ENCODE measurements at regions not wholly inside any gene's neighbourhood (a gene's known extent, or its start where the extent isn't known, plus 50 kb on each side); places are given as distances from the start of the nearest gene placed in this dataset.

- TF ChIP-seq CTCF (IDR thresholded peaks at IDR 0.05), result no peak
- TF ChIP-seq EP300 (IDR thresholded peaks at IDR 0.05), result no peak
These were observed 454.5 kb upstream of the NR5A2 start for GRCh38 chr1:199573047-199573446.

Measured in suprapubic skin (tissue), 3 donors.